Epithelial cell of proximal tubule (primary cell): ENCODE measurements at regions not wholly inside any gene's neighbourhood (a gene's known extent, or its start where the extent isn't known, plus 50 kb on each side); places are given as distances from the start of the nearest gene placed in this dataset.

Source experiments
- DNase-seq: peaks from one replicate; pipeline ENCODE4 v3.0.0-alpha.2; 2011; ENCODE audit warnings: low read depth
- H3K4me3 ChIP-seq: 2 replicates; pipeline ENCODE4 v1.5.1; 2011; ENCODE audit warnings: low read depth, mild to moderate bottlenecking, low read length
- TF ChIP-seq, protein P1 (sequence below): conservative IDR thresholded peaks from 2 replicates; pipeline ENCODE4 v1.5.1; 2012; ENCODE audit warnings: low read depth, mild to moderate bottlenecking, low read length

DNA sequence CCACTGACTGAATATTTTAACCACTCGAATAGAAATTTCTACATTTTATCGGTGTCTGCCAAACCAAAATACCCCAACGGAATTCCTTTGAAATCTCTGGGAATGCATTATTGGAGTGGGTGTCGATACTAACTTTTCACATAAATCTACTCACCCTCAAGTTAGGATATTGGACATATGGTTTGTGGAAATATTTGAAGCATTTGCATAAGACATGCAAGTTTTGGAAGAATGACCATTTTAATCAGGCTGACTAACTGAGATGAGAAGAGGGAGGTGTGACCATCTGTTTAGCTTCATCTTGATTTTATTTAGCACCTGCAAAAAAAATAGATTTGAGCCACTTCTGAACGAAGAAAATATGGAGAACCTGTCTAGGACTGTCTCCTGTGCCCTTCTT, 61.2 kb downstream of the KLF6 start:
- TF ChIP-seq, protein P1, sequence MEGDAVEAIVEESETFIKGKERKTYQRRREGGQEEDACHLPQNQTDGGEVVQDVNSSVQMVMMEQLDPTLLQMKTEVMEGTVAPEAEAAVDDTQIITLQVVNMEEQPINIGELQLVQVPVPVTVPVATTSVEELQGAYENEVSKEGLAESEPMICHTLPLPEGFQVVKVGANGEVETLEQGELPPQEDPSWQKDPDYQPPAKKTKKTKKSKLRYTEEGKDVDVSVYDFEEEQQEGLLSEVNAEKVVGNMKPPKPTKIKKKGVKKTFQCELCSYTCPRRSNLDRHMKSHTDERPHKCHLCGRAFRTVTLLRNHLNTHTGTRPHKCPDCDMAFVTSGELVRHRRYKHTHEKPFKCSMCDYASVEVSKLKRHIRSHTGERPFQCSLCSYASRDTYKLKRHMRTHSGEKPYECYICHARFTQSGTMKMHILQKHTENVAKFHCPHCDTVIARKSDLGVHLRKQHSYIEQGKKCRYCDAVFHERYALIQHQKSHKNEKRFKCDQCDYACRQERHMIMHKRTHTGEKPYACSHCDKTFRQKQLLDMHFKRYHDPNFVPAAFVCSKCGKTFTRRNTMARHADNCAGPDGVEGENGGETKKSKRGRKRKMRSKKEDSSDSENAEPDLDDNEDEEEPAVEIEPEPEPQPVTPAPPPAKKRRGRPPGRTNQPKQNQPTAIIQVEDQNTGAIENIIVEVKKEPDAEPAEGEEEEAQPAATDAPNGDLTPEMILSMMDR, result no peak
- H3K4me3 ChIP-seq, result no peak overlapping the region
- DNase-seq, result no peak

DNA sequence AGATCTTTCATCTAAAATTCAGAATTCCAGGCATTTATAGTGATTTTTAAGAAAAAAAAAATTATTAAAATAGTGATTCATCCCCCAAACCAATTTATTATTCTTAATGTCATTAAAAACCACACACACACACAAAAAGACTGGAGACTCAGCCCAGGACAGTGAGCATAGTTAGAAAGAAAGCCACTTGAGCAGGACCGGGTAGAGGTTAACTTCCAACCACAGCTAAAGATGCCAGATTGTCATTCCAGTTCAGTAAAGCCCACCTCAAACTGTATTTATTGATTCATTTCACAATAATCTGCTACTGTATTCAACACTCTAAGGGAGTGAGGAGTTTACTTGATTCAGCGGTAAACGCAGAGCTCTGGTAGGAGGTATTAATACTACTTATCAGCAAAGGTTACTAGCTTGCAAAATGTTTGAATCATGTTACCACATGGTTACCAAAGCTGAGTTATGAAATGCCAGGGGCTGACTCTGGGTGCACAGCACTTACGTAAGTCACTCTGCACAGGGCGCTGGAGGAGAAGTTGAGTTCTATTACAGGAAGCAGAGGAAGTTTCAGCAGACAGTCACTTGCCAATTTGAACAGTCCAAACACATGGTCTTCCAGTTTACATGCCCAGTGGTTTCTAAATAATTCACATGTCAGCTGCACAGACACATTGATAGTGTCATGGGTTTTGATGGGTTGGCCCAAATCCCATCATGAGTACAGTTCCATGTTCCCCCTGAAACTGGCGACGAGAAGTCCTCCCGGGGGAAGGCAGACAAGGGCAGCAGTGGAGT, 64.6 kb downstream of the KLF6 start:
- TF ChIP-seq, protein P1, result no peak
- no peak for DNase-seq
- H3K4me3 ChIP-seq, result no peak overlapping the region

DNA sequence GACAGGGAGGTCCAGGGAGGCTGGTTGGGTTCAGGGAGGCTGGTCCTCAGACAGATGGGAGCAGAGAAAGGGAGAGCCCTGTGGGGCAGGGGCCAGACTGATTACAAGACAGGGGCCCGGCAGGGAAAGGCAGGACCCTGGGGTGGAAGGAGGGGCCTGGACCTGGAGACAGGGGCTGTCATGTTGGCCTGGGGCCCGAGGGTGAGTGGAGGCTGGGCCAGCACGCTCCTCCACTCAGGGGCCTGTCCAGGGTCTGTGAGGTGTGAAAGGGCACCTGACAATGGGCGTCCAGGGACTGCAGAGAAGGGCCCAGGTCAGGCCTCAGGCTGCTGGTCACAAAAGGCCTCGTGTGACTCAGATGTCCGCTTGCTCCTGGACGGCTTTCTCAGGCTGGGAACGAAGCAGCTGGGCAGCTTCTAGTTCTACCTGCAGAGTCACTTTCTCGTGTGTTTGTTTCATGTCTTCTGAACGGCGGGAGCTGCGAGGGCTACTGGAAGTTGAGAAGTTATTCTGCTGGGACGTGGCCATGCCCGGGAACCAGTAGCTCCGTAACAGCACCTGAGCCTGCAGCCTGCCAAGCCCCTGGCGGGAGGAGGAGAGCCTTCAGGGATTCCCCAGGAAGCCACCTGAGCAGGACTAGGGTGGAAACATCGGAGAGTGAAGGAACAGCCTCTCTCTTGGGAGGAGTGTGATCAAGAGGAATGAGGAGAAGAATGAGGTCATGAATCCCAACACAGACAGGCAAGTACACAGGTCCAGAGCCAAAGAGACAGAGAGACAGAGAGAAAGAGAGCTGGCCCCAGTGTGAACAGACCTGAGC, 65.8 kb downstream of the KLF6 start:
- TF ChIP-seq, protein P1, result no peak
- DNase-seq, result no peak
- H3K4me3 ChIP-seq, result no peak overlapping the region

DNA sequence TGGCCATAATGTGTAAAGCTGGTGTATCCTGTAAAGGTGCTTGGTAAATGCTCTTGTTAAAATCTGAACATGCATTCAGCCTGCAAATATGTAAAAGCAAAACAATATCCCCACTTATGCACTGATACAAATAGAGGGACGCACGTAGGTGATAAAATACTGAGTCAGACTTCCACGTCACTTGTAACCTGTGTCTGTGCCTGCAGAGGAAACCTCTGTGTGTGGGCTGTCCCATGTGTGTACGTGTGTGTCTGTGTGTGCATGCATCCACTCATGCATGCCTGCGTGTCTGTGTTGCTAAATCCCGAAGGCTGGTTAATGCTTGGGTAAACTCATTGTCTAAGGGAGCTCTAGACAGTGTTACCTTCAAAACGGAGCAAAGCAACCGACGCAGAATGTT, 68.9 kb downstream of the KLF6 start:
- DNase-seq, result no peak
- no peak overlapping the region for H3K4me3 ChIP-seq
- TF ChIP-seq, protein P1, result no peak

DNA sequence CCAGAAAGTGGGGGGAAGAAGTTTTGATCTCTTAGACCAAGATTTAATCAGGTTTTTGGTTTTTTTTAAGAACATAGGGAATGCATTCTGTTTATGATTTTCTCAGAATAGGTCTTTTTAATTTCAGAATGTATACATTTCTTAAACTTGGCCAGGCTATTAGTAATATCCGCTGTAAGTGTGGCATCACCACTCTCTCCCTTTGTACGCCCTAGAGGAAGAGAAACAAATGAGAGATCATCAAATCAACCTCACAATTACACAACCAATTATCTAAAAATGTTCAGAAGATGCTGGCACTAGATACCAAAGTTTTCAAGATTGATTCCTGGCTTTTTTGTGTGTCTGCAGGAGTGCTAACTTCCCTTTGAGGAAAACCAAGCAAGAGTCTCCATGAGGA, 70.0 kb downstream of the KLF6 start:
- H3K4me3 ChIP-seq, result no peak overlapping the region
- no peak for DNase-seq
- TF ChIP-seq, protein P1, result no peak

DNA sequence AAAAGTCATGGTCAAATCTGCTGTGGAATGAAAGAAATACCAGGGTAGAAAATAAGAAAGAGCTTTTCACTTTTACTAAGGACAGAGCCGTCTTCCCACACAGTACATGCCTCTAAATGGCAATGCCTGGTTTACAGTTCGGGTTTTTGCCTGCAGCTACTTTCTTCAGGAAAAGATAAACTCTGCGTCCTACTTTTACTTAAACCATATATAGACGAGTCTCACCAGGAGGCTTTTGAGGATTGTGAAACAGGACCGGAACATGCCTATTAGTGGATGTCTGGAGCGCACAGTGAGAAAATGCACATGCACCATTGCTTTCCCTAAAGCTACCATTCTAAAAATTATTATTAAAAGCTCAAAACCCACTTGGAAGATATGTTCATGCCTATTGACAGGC, 70.5 kb downstream of the KLF6 start:
- DNase-seq, result no peak
- TF ChIP-seq, protein P1, result no peak

DNA sequence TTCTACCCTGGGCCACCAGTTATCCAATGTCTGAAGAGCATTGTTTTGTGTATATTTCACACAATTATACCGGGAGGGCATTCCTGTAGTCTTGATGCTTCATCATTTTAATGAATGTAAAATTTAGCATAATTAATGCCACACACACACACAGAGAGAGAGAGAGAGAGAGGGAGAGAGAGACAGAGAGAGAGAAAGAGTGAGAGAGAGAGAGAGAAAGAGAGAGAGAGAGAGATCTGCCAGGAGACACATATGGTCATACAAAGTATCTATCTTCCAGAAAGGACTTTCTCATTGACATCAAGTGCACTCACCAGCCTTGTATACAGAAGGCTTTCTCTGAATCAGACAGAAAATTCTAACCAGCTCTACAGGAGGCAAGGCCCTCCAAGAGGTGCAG, 72.3 kb downstream of the KLF6 start:
- TF ChIP-seq, protein P1, result no peak
- DNase-seq, result no peak
- no peak overlapping the region for H3K4me3 ChIP-seq

More for the DNA sequence above, 70.5 kb downstream of the KLF6 start:
- H3K4me3 ChIP-seq, result no peak overlapping the region
